ENCODE measurements at regions not wholly inside any gene's neighbourhood (a gene's known extent, or its start where the extent isn't known, plus 50 kb on each side); places are given as distances from the start of the nearest gene placed in this dataset.

DNA sequence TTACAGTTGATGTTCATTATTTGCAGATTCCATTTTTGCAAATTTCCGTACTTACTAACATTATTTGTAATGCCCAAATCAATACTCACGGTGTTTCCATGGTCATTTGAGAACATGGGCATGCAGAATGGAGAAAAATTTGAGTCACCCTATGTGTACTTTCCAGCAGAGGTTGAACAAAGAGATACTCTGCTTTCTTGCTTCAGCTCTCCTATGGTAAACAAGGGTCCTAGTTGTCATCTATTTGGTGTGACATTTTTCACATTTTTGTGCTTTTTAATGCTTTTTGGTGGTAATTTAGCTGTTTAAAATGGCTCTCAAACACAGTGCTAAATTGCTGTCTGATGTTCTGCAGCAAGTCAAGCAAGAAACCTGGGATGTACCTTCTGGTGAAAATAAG is 444.4 kb upstream of the CELF4 start:
- TF ChIP-seq FOXM1 (IDR thresholded peaks at IDR 0.05; ENCODE audit: borderline replicate concordance): no peak
- no peak for TF ChIP-seq SP1 (IDR thresholded peaks at IDR 0.05)
- TF ChIP-seq FOXK2 (IDR thresholded peaks at IDR 0.05): no peak
- no peak for TF ChIP-seq SUZ12 (IDR thresholded peaks at IDR 0.05)
- TF ChIP-seq NFRKB (IDR thresholded peaks at IDR 0.05): no peak
- TF ChIP-seq CTBP1 (IDR thresholded peaks at IDR 0.05; ENCODE audit: borderline replicate concordance): no peak
- no peak for TF ChIP-seq HDGF (IDR thresholded peaks at IDR 0.05; ENCODE audit: borderline replicate concordance)
- TF ChIP-seq ELF4 (IDR thresholded peaks at IDR 0.05): no peak
- TF ChIP-seq LEF1 (IDR thresholded peaks at IDR 0.05; ENCODE audit: borderline replicate concordance): no peak
- TF ChIP-seq, protein P1, sequence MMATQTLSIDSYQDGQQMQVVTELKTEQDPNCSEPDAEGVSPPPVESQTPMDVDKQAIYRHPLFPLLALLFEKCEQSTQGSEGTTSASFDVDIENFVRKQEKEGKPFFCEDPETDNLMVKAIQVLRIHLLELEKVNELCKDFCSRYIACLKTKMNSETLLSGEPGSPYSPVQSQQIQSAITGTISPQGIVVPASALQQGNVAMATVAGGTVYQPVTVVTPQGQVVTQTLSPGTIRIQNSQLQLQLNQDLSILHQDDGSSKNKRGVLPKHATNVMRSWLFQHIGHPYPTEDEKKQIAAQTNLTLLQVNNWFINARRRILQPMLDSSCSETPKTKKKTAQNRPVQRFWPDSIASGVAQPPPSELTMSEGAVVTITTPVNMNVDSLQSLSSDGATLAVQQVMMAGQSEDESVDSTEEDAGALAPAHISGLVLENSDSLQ (IDR thresholded peaks at IDR 0.05): no peak
- no peak for TF ChIP-seq ZNF384 (IDR thresholded peaks at IDR 0.05)
- TF ChIP-seq BHLHE40 (IDR thresholded peaks at IDR 0.05; ENCODE audit: borderline replicate concordance): no peak

Measured in HEK293T (cell line).